Activated CD8-positive, alpha-beta memory T cell treated with anti-CD3 and anti-CD28 coated beads for 24 hours (primary cell): ENCODE measurements at regions not wholly inside any gene's neighbourhood (a gene's known extent, or its start where the extent isn't known, plus 50 kb on each side); places are given as distances from the start of the nearest gene placed in this dataset.
"Not testable (repeated sequence)": the region's sequence is repeated elsewhere in the genome, so short reads cannot be mapped to it uniquely, and the experiment has no call there.

Experiments used
- DNase-seq: peaks from one replicate; pipeline ENCODE4 v3.0.0-alpha.2; 2020

DNA sequence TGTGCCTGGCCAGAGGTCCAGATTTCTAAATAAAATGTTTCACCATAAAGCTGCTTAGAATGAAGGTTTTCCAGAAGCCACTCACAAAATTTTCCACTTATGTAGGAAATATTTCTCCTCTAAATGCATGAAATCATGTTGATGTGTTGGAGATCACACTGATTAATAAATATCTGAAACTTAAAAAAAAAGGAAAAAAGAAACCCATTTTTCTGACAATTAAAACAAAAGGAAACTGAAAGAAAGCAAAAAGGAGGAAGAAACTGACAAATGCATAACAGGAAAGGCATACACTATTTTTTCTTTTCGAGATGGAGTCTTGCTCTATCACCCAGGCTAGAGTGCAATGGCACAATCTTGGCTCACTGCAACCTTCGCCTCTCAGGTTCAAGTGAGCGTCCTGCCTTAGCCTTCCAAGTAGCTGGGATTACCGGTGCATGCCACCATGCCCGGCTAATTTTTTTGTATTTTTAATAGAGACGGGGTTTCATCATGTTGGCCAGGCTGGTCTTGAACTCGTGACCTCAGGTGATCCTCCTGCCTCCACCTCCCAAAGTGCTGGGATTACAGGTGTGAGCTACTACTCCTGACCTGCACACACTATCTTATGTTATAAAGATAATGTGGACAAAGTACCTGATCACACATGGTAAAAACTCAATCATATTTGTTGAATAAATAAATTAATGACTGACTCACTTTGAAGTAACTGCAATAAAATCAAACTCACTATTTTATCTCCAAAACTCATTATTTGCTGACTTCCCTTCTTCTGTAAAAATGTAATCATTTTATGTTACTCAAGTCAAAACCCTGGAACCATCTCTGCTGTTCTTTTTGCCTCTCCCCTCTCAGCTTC is 149.8 kb upstream of the NR5A2 start:
- DNase-seq = no peak

DNA sequence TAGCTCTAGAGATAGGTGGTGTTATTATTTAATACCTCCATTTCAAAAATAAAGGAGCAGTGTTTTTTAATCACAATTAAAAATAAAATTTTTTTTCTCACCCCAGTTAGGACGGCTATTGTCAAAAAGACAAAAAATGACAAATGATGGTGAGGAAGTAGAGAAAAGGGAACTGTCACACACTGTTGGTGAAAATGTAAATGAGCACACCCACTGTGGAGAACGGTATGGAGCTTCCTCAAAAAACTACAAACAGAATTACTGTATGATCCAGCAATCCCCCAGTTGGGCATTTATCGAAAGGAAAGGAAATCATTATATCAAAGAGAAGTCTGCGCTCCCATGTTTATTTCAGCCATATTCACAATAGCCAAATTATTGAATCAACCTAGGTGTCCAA is 148.7 kb upstream of the NR5A2 start:
- DNase-seq = no peak

DNA sequence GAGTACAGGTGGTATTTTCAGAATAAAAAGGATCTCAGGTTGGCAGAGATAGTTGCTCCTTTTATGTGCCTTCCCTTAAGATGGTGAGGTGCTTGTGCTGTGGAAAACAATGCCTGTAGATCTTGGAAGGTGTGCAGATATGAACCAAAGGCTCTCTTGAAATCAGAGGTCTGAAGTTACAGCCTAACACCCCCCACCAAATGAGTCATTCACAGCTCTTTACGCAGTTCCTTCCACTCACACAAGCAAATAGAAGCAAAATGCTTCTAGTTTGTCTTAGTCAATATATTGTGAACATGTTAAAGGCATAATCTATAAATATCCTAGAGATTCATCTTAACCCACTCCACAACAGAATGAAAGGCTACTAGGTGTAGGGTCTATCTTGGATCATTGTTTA is 128.9 kb upstream of the NR5A2 start:
- DNase-seq = no peak

DNA sequence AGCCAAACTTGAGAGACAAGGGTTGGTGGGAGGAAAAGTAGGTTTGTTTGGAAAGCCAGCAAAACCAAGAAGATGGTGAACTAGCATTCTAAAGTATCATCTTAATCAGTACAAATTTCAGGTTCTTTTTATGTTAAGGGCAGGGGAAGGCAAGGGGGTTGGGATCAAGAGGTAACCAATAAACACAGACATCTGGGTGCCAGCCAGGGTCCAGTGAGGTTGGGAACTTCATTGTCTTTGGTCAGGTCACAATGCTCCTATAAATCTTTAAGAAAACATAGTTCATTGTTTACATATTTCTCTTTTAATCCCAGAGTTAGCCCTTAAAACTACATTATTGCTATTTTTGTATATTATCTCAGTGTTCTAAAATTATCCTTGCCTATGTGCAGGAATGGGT is 126.2 kb upstream of the NR5A2 start:
- DNase-seq = no peak

DNA sequence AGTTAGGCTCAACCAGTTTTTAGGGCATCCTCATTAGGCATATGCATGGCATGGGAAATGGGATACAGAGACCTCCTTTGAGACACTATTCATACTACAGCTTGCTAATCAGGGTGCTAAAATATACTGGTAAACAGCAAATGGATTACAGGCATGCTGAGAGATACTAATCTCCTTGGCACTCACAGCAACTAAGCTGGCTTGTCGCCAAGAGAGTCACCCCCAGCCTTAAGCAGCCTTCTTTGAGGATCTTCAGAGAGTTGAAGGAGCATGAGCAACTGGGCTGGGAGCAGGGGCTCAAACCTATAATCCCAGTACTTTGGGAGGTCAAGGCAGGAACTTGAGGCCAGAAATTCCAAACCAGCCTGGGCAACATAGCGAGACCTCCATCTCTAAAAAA is 120.1 kb upstream of the NR5A2 start:
- no peak for DNase-seq

DNA sequence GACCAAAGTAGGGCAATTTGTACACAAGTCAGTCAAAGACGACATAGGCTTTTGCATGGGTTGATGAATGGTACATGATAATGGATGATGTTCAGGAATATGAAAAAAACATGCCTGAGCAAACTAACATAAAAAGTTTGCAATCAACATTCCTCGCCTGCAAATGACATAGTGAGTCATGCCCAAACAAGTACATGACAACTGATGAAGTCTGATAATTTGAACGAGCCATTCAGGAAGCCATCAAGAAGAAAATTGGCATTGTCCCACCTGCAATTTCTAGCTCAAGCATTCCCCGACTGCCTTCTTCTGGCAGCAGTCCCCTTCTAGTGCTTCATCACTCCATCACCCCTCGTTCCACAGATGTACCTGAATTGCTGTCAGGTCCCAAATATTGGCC is 118.4 kb upstream of the NR5A2 start:
- DNase-seq = no peak

DNA sequence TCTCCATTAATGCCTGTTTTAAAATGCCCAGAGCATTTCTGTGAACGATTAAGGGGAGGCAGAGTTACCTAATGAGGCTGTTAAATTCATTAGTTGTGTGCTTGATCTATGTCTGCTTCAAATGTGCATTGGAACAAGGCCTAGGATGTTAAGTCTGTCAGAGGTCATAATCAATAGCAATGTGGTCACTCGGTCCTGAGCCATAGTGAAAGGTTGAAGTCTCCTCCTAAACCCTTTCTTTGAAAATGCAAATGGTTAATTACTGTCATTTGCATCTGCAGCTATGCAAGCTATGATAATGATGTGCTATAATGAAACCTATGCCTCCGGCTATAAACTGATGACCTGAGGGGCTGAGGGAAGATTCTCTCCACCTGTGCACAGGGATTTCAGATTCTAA is 114.2 kb upstream of the NR5A2 start:
- DNase-seq = no peak

DNA sequence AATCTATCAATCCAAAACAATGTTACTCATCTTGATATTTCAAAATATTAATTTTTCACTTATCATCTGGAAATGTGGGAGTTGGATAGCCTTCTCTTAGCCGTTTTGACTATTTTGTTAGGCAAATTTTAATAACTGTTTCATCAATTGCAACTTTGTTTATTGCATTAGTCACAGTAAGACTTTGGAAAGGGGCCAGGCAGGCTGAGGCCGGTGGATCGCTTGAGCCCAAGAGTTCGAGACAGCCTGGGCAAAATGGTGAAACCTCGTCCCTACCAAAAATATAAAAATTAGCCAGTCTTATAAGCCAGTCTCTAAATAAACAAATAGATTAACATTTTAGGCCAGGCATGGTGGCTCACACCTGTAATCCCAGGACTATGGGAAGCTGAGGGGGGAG is 113.0 kb upstream of the NR5A2 start:
- DNase-seq = no peak

DNA sequence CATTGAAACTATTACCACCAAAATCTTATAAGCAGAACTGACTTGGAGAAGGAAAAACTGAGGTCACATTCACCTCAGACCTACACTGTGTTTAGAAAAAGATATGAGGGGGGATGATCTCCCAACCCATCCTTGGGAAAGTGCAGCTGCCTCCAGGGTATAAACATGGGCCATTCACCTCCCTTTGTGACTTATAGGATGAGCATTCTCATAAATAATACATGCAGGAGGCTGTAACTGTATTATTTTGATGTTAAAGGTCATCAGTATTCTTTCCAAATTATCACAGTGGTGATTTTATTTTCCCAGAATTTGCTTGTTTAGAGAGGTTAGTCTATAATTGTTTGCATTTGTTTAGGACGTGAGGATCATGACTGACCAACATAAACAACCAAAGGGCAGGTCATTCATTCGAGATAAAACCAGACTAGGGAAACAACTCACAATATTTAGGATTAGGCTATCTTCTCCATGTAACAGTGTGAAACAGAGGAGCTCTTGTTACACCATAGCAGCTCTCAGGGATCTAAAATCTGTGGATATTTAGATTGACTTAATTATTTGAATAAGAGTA is 109.2 kb upstream of the NR5A2 start:
- DNase-seq = no peak

DNA sequence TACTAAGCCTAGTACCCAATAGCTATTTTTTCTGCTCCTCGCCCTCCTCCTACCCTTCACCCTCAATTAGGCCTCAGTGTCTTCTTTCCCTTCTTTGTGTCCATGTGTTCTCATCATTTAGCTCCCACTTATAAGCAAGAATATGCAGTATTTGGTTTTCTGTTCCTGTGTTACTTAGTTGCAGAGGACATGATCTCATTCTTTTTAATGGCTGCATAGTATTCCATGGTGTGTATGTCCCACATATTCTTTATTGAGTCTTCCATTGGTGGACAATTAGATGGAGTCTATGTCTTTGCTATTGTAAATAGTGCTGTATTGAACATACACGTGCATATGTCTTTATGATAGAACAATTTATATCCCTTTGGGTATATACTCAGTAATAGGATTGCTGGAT is 106.9 kb upstream of the NR5A2 start:
- no peak for DNase-seq

DNA sequence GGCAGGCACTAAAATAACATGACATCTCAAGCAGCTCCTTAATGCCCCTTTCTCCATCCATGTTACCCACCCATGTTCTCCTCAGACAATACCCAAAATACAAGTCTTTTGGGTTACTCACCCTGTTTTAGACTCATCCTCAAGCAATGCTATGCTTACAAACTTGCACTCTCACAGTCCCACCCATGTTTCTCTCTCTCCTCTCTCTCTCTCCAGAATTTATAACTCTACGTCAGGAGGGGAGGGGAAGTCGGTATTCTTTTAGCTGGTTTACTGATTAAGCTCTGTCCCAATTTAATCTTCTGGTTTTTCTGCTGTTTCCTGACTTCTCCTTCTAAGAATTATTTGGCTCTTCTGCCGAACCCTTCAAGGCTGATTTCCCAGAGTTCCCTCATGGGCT is 98.0 kb upstream of the NR5A2 start:
- DNase-seq = no peak

DNA sequence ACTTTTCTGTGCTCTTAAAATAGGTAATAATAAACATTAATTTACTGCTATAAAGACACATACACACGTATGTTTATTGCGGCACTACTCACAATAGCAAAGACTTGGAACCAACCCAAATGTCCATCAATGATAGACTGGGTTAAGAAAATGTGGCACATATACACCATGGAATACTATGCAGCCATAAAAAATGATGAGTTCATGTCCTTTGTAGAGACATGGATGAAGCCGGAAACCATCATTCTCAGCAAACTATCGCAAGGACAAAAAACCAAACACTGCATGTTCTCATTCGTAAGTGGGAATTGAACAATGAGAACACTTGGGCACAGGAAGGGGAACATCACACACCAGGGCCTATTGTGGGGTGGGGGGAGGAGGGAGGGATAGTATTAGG is 97.4 kb upstream of the NR5A2 start:
- not testable (repeated sequence) for DNase-seq

DNA sequence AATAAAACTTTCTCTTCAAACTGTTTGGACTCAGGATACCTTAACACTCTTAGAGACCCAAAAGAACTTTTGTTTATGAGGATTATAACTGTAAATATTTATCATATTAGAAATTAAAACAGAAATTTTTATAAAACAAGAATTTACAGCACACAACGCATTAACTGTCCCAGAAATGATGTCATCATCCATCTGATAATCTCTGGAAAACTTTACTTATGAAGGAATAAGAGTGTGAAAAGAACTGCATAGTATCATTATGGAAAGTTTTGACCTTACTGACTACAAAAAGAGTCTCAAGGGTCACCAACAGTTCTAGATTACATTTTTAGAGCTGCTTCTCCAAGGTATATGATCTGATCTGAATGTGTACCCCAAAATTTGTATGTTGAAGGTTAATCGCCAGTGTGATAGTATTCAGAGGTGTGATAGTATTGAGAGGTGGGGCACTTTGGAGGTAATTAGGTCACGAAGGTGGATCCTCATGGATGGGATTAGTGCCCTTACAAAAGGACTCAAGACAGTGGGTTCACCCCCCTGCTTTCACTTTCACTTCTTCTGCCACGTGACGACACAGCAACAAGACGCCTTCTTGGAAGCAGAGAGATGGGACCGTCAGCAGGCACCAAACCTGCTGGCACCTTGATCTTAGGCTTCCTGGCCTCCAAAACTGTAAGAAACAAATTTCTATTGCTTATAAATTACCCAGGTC is 95.7 kb upstream of the NR5A2 start:
- DNase-seq = no peak

DNA sequence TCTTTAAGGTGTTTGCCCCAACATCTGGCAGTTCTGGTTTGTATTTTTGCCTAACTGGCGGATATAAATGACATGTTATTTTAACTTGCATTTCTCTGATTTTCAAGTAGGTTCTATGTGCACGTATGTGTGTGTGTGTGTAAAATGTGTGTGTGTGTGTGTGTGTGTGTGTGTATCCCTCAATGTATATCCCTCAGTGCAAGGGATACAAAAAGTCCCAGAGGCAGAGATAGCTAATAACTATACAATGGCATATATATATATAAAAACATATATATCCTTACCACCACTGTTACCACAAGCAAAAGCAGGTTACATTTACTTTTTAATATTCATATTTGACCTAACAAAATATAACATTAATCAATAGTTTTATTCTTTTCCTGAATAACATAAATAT is 95.0 kb upstream of the NR5A2 start:
- no peak for DNase-seq

DNA sequence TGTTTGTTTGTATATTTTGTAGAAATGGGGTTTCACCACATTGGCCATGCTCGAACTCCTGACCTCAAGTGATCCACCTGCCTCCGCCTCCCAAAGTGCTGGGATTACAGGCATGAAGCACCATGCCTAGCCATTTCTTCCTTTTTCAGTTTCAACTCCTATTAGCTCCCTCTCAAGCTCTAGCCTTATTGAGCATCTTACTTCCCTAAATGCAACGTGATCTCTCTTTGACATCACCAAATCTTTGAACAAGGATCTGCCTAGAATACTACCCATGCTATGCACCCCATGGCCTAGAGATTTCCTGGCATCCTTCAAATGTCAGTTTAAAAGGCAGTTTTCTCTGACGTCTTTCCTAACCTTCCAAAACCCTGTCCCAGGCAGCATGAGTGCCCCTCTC is 91.1 kb upstream of the NR5A2 start:
- DNase-seq = no peak

DNA sequence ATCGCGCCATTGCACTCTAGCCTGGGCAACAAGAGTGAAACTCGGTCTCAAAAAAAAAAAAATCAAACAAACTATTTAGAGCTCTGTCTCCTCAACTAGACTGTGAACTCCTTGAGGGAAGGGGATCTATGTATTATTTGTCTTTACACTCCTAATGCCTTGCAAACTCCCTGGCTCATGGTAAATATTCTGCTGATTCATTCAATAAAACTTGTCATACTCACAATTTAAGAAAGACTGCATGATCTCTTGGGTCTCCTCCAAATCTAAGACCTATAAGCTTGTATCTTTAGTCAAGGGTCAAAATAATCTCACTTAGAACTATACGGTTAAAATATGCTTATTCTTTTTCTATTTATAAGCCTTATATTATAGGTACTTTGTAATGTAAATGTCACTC is 90.3 kb upstream of the NR5A2 start:
- no peak for DNase-seq

DNA sequence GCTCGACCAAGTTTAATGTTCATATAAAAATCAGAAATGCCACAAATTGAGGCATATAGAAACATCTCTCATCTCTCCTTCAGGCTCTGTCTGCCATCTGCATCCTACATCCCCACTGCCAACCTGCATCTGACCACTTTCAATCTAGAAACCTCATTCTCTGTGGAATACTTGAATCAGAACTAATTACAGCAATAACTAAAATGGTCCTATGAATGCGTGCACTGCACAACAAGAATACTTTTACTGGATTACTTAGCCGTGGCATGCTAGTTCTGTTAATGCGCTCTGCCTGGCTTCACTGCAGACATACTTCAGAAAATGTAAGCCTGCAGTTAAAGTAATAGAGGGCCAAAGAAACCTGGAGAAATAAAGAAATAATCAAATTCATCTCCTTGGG is 89.8 kb upstream of the NR5A2 start:
- no peak for DNase-seq

DNA sequence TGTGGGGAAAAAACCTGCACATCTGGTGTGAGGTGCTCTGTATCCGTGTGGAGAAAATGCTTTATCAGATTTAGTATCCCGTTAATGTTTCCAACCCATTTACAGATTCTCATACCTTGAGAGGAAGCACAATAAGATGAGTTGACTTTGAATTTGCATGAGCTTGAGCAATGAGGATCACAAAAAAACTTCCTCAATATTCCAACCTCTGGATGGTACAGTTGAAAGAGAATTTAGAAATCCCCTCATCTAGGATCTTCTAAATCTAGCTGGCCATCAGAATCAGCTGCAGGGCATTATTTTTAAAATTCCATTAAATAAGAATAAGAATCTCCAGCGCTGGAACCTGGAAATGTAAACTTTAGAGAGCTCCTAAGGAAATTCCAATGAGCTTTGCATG is 82.5 kb upstream of the NR5A2 start:
- no peak for DNase-seq

DNA sequence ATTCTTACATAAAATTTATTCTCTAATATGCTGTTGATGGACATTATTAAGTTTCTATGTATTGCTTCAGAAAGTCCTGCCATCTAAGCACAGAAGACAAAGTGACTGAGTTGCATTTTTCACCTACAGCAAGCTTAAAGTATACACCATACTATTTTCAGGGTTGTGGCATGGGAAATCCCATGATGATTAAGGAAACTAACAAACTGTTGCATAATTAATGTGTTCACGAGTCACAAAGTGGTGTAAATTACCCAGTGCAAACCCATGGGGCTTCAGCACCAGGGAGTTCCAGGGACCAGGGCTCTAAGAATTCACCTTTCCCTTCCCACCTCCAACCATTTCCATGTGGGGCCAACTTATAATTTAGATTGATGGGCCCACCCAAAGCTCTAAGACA is 81.9 kb upstream of the NR5A2 start:
- no peak for DNase-seq

DNA sequence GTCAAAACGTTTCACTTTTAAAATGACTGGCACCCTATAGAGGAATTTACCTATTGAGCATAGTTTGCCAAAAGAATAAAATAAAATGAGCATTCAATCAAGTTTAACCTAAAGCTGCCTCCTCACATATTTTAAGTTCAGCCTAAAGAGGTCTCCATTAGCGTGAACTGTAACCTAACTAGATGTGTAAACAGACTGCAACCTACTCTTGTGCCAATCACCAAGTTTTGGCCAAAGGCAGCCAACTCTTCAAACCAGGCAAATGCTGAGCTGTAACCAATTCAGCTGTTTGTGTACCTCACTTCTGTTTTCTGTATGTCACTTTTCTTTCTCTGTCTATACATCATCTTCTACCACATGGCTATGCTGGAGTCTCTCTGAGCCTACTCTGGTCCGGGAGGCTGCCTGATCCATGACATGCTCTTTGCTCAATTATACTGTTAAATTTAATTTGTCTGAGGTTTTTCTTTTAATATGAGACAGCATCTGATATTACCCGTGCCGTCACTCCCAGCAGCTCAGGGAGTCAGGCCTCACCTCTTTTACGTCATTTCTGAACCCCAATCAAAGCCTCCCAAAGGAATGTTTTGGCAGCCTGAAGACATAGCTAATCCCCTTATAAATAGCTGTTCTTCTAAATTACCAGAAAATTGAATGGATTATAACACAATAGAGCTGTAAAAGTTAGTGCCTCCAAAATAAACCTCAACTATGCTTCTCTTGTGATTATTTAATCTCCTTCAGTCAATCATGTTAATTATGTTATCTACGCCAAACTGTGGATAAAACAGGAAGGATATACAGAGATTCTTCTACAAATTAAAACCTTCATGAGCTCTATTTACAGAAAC is 81.0 kb upstream of the NR5A2 start:
- DNase-seq = no peak

DNA sequence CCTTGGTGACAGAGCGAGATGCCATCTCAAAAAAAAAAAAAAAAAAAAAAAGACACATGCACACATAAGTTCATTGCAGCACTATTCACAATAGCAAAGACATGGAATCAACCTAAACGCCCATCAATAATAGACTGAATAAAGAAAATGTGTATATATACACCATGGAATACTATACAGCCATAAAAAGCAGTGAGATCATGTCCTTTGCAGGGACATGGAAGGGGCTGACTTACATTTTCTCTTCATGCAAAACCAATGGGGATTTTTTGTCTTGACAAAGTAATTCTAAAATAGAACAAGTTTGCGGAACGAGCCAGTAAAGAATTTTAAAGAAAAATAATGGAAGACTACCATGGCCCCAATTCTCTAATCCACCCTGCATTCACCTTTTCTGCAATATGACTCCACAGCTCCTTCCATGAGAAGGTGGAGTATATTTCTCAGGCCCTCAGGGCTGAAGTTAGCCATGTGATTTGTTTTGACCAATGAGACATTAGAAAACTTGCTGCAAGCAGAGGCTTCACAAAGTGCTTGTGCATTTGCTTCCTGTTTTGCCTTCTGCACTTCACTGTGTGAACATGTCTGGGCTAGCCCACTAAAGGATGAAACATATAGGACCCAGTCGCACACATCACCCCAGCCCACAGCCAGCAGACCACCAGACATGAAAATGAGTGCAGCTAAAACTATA is 78.8 kb upstream of the NR5A2 start:
- DNase-seq = no peak

DNA sequence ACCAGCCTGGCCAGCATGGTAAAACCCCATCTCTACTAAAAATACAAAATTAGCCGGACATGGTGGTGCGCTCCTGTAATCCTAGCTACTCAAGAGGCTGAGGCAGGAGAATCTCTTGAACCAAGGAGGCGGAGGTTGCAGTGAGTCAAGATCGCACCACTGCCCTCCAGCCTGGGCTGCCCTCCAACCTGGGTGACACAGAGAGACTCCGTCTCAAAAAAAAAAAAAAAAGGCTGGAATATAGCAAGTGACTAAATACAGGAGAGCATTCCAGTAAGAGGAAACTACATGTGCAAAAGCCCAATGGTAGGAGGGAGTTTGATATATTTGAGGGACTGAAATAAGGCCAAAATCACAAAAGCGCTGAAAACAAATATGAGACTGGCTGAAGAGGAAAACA is 76.5 kb upstream of the NR5A2 start:
- not testable (repeated sequence) for DNase-seq

DNA sequence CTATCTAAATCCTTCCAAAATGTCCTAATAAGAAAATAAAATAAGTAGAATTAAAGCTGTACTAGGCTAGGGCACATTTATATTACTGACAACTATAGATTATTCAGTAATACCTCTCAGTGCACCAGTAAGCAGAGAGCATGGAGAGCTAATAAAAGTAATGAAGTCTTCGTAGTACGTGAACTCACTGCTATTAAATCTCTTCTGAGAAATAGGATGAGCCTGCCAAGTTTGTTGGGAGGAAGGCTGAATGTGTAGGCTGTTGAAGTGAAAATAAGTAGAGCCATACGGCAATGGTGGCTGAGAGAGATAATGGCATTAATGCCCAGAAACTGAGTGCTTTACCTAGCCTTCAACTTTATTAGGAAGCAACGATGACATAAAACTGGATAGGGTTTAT is 73.9 kb upstream of the NR5A2 start:
- DNase-seq = no peak
